GM10266 (cell line): ENCODE measurements at regions not wholly inside any gene's neighbourhood (a gene's known extent, or its start where the extent isn't known, plus 50 kb on each side); places are given as distances from the start of the nearest gene placed in this dataset.

Experiments used
- DNase-seq: peaks from one replicate; pipeline ENCODE4 v3.0.0; 2012; ENCODE audit errors: extremely low spot score
- TF ChIP-seq, protein P1 (sequence below): IDR thresholded peaks from 2 replicates; pipeline ENCODE4 v1.5.1; 2012; ENCODE audit warnings: mild to moderate bottlenecking, low read depth; ENCODE audit not compliant: control insufficient read depth, insufficient read depth; ENCODE audit errors: missing control alignments

- DNase-seq, result no peak
- TF ChIP-seq, protein P1, sequence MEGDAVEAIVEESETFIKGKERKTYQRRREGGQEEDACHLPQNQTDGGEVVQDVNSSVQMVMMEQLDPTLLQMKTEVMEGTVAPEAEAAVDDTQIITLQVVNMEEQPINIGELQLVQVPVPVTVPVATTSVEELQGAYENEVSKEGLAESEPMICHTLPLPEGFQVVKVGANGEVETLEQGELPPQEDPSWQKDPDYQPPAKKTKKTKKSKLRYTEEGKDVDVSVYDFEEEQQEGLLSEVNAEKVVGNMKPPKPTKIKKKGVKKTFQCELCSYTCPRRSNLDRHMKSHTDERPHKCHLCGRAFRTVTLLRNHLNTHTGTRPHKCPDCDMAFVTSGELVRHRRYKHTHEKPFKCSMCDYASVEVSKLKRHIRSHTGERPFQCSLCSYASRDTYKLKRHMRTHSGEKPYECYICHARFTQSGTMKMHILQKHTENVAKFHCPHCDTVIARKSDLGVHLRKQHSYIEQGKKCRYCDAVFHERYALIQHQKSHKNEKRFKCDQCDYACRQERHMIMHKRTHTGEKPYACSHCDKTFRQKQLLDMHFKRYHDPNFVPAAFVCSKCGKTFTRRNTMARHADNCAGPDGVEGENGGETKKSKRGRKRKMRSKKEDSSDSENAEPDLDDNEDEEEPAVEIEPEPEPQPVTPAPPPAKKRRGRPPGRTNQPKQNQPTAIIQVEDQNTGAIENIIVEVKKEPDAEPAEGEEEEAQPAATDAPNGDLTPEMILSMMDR, result no peak
These were observed 77.8 kb upstream of the FSHB start for GRCh38 chr11:30153008-30153407.

DNA sequence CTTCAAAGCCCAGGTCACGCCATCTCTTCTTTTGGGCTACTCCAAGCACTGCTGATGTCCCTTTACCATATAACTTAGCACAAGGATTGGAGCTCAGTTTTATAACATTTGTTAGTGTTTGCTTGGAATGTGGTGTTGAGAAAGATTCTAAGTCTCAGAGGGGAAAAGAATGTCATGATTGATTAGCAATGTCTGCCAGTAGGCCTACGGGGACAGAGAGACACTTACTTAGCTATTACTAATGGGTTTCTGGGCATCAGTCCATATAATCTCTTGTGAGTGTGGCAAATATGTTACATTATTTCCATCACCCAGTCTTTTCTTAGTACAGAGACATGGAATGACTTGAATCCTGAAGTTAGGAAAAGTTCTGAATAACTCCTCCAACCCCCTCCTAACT lies 75.4 kb upstream of the FSHB start:
- DNase-seq, result no peak
- TF ChIP-seq, protein P1, result no peak

GRCh38 chr11:30159546-30159945 lies 71.3 kb upstream of the FSHB start:
- DNase-seq, result no peak
- TF ChIP-seq, protein P1, result no peak

- DNase-seq, result no peak
- TF ChIP-seq, protein P1, result no peak
These were observed 65.2 kb upstream of the FSHB start for GRCh38 chr11:30165652-30166051.

GRCh38 chr11:30171661-30172060 lies 59.2 kb upstream of the FSHB start:
- TF ChIP-seq, protein P1, result no peak
- DNase-seq, result no peak

GRCh38 chr11:30172158-30172557 lies 58.7 kb upstream of the FSHB start:
- no peak for DNase-seq
- TF ChIP-seq, protein P1, result no peak

GRCh38 chr11:30172883-30173311 lies 57.9 kb upstream of the FSHB start:
- TF ChIP-seq, protein P1, result no peak
- DNase-seq, result no peak
